Osteoblast (primary cell): ENCODE measurements at regions not wholly inside any gene's neighbourhood (a gene's known extent, or its start where the extent isn't known, plus 50 kb on each side); places are given as distances from the start of the nearest gene placed in this dataset.

Experiments used
- DNase-seq: peaks from one replicate; pipeline ENCODE4 v3.0.0; 2011; ENCODE audit warnings: low spot score, mixed read lengths; ENCODE audit not compliant: insufficient read length; ENCODE audit errors: missing footprints
- H2AFZ ChIP-seq: 2 replicates; pipeline ENCODE4 v1.6.0; 2011; ENCODE audit warnings: mild to moderate bottlenecking, low read length
- H3K27ac ChIP-seq: 2 replicates; pipeline ENCODE4 v1.5.1; 2011; ENCODE audit warnings: mild to moderate bottlenecking, low read depth, low read length, moderate library complexity
- H3K27me3 ChIP-seq: 2 replicates; pipeline ENCODE4 v1.6.0; 2012; ENCODE audit warnings: mild to moderate bottlenecking, control low read depth, inconsistent platforms, low read length, moderate library complexity; ENCODE audit not compliant: insufficient read depth
- H3K36me3 ChIP-seq: 2 replicates; pipeline ENCODE4 v1.5.1; 2011; ENCODE audit warnings: mild to moderate bottlenecking, low read length, control low read depth, moderate library complexity; ENCODE audit not compliant: insufficient read depth
- H3K4me1 ChIP-seq: 2 replicates; pipeline ENCODE4 v1.5.1; 2011; ENCODE audit warnings: mild to moderate bottlenecking, low read length, control low read depth, moderate library complexity; ENCODE audit not compliant: insufficient read depth
- H3K4me2 ChIP-seq: 2 replicates; pipeline ENCODE4 v1.6.0; 2011; ENCODE audit warnings: mild to moderate bottlenecking, low read length; ENCODE audit not compliant: insufficient read depth
- H3K4me3 ChIP-seq: fragments of 200-600 bp; sonication (generic); 3 replicates; pipeline ENCODE4 v1.5.1; 2012; ENCODE audit warnings: mild to moderate bottlenecking, low read length, inconsistent platforms; ENCODE audit not compliant: insufficient read depth
- H3K79me2 ChIP-seq: 2 replicates; pipeline ENCODE4 v1.6.0; 2012; ENCODE audit warnings: mild to moderate bottlenecking, low read length, control low read depth, inconsistent platforms; ENCODE audit not compliant: insufficient read depth
- H3K9me3 ChIP-seq: 2 replicates; pipeline ENCODE4 v1.5.1; 2011; ENCODE audit warnings: low read depth, low read length, control low read depth
- H4K20me1 ChIP-seq: 2 replicates; pipeline ENCODE4 v1.6.0; 2012; ENCODE audit warnings: mild to moderate bottlenecking, low read length, control low read depth; ENCODE audit not compliant: insufficient read depth
- TF ChIP-seq, protein P1 (sequence below): IDR thresholded peaks from 2 replicates; pipeline ENCODE4 v1.5.1; 2011; ENCODE audit warnings: mild to moderate bottlenecking, low read depth, low read length, moderate library complexity; ENCODE audit errors: extremely low read depth

DNA sequence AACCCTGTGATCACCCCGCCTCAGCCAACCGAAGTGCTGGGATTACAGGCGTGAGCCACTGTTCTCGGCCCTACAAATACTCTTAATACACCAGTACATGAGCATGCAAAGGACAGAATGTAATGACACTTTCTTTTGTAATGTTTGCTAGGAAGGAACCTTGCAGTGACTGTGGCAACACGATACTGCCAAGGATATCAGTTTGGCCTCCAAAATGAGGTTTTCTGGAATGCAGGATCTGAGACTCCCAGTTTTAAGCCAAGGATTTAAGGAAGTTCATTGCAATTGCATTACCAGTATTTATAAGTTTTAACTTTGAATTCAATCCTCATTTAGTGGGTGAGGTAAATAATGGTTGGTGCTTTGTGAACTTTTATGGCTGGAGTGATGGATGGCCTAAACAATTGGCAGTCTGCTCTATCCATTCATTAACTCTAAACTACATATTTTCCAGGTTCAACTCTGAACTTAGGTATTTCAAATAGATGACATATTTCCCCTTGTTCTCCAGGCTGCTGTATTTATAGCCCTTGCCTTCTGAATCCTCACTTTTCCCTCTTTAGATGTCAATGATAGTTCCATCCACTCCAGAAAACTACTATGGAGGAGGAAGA, 330.3 kb downstream of the C11orf87 start:
- TF ChIP-seq, protein P1, sequence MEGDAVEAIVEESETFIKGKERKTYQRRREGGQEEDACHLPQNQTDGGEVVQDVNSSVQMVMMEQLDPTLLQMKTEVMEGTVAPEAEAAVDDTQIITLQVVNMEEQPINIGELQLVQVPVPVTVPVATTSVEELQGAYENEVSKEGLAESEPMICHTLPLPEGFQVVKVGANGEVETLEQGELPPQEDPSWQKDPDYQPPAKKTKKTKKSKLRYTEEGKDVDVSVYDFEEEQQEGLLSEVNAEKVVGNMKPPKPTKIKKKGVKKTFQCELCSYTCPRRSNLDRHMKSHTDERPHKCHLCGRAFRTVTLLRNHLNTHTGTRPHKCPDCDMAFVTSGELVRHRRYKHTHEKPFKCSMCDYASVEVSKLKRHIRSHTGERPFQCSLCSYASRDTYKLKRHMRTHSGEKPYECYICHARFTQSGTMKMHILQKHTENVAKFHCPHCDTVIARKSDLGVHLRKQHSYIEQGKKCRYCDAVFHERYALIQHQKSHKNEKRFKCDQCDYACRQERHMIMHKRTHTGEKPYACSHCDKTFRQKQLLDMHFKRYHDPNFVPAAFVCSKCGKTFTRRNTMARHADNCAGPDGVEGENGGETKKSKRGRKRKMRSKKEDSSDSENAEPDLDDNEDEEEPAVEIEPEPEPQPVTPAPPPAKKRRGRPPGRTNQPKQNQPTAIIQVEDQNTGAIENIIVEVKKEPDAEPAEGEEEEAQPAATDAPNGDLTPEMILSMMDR = no peak
- no peak overlapping the region for H3K4me2 ChIP-seq
- no peaks in the 10 kb centered on the region for H3K36me3 ChIP-seq
- no peaks in the 10 kb centered on the region for H3K9me3 ChIP-seq
- H3K27ac ChIP-seq = no peak overlapping the region
- no peak for DNase-seq
- no peaks in the 10 kb centered on the region for H3K4me1 ChIP-seq
- no peak overlapping the region for H2AFZ ChIP-seq
- no peaks in the 10 kb centered on the region for H3K79me2 ChIP-seq
- H3K27me3 ChIP-seq = no peaks in the 10 kb centered on the region
- no peaks in the 10 kb centered on the region for H4K20me1 ChIP-seq
- no peak overlapping the region for H3K4me3 ChIP-seq

- no peak for DNase-seq
- Histone ChIP-seq H3K27ac (no peak overlapping the region), H2AFZ (no peak overlapping the region), H3K9me3 (no peaks in the 10 kb centered on the region), H3K4me1 (no peaks in the 10 kb centered on the region), H3K4me2 (no peak overlapping the region), H3K4me3 (no peak overlapping the region), H3K36me3 (no peaks in the 10 kb centered on the region), H4K20me1 (no peaks in the 10 kb centered on the region), H3K27me3 (no peaks in the 10 kb centered on the region), H3K79me2 (no peaks in the 10 kb centered on the region)
- TF ChIP-seq, protein P1 = no peak
Observed at GRCh38 chr11:109756521-109756920, 334.5 kb downstream of the C11orf87 start.

- Histone ChIP-seq H2AFZ (no peak overlapping the region), H3K4me2 (no peak overlapping the region), H3K9me3 (no peaks in the 10 kb centered on the region), H3K27me3 (no peaks in the 10 kb centered on the region), H4K20me1 (no peaks in the 10 kb centered on the region), H3K36me3 (no peaks in the 10 kb centered on the region), H3K4me1 (no peaks in the 10 kb centered on the region), H3K4me3 (no peak overlapping the region), H3K27ac (no peak overlapping the region), H3K79me2 (no peaks in the 10 kb centered on the region)
- no peak for DNase-seq
- TF ChIP-seq, protein P1 = no peak
Observed at GRCh38 chr11:109756951-109757350, 335.0 kb downstream of the C11orf87 start.

DNA sequence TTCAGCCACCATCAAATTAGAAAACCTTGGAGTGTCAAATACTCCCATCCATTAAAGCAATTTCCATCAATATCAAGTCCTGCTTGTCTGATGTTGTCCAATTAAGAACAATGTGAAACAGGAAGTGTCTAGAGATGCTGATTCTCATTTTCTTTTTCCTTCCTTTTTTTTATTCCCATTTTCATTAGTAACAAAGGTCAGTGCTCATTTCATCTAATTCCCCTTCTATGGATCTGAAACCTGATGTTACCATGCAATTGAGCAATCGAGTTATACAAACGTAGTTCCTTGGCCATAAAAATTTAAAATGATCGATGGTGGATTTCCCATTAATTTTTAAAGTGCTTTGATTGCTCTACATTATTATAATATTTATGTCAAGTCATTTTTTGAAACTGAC, 330.6 kb upstream of the ZC3H12C start:
- H3K4me3 ChIP-seq = no peak overlapping the region
- H3K4me1 ChIP-seq = no peaks in the 10 kb centered on the region
- H3K27me3 ChIP-seq = no peaks in the 10 kb centered on the region
- H2AFZ ChIP-seq = no peak overlapping the region
- TF ChIP-seq, protein P1 = no peak
- no peaks in the 10 kb centered on the region for H3K79me2 ChIP-seq
- H3K9me3 ChIP-seq = no peaks in the 10 kb centered on the region
- no peak overlapping the region for H3K27ac ChIP-seq
- no peak overlapping the region for H3K4me2 ChIP-seq
- H4K20me1 ChIP-seq = no peaks in the 10 kb centered on the region
- no peaks in the 10 kb centered on the region for H3K36me3 ChIP-seq
- no peak for DNase-seq
